CD4-positive, alpha-beta T cell treated with Interleukin-10 for 1 hour (primary cell): ENCODE measurements at regions not wholly inside any gene's neighbourhood (a gene's known extent, or its start where the extent isn't known, plus 50 kb on each side); places are given as distances from the start of the nearest gene placed in this dataset.

Source experiments
- DNase-seq: peaks from one replicate; pipeline ENCODE4 v3.0.0-alpha.2; 2020

DNA sequence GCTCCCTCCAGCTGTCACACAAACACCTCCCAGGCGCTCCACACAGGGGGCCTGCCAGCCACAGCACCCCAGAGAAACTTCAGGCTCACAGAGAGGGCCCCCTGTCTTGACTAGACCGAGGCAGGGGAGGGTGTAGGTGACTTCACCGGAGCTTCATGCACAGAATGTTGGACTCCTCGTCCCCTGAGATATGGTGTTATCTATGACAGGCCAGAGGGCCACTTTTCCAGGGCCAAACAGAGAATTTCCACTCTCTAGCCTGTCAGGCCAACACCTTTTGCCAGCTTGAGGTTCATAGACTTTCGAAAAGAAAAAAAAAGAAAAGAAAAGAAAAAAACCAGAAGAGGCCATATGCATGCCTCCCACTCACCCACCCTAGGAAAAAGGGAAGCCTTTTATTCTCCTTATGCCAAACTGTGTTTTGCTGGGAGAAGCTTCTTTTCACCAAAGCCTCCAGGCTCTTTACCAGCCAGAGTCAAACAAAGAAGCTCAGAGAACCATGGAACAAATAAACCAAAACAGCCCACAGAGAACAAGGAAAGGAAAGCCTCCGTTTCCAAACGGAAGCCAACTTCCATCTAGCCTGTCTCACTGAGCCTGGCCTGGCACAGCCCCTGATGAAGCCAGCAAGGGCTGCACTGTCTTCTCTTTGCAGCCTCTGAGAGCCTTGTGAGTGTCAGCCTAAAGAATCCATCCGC is 313.2 kb upstream of the JARID2 start:
- no peak for DNase-seq

DNA sequence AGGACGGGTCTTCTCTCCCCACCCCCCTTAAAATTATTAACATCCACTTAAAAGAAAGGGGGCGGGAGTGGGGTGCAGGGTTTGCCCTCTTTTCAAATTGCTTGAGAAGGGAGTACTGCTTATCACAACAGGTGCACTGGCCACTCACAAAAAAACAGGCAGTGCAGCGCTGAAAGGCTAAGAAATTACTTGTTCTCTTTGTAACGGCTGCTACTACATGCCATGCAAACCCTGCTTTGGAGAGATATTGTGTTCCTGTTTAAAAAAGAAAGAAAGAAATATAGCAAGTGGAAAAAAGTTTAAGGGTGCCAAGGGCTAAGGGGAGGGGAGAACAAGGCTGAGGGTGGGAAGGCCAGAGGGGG is 312.7 kb upstream of the JARID2 start:
- no peak for DNase-seq

- DNase-seq, result no peak
Measured at GRCh38 chr6:14934013-14934412, 311.9 kb upstream of the JARID2 start.

GRCh38 chr6:14934844-14935243 is 311.0 kb upstream of the JARID2 start:
- DNase-seq, result no peak

- DNase-seq, result no peak
Measured at GRCh38 chr6:14936861-14937260, 309.0 kb upstream of the JARID2 start.

DNA sequence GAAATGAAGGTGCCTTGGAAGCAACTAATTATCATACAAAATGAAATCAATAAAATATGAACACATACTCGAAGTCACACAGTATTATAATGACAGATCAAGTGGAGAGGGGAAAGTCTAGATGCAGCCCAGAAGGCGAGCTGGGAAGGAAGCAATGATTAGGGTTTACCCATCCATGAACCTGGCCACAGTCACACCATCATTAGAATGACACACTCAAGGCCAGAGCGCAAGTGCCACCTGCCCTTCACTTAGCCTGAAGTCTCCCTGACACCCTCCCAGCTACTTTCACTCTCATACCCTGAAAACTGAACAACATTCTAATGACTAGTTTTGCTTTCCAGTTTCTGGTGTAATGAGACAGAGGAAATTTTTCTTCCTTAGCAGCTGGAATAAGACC is 302.8 kb upstream of the JARID2 start:
- DNase-seq, result no peak

DNA sequence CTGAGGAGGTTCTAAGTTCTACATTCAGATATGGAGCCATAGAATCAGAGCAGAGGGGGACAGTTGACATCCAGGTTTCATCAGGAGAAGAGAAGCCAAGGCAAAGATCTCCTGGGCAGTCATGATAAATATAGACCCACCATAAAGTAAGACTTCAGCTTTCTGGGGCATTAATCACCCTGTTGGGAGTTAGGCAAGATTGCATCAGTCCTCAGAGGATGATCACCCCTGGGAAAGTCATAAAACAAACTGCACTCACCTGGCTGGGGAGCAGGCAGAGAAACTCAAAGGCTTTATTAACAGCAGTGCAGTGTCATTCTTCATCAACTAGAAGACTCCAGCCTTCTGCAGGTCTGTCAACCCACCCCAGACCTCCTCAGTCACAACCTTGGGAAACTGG is 301.3 kb upstream of the JARID2 start:
- no peak for DNase-seq

DNA sequence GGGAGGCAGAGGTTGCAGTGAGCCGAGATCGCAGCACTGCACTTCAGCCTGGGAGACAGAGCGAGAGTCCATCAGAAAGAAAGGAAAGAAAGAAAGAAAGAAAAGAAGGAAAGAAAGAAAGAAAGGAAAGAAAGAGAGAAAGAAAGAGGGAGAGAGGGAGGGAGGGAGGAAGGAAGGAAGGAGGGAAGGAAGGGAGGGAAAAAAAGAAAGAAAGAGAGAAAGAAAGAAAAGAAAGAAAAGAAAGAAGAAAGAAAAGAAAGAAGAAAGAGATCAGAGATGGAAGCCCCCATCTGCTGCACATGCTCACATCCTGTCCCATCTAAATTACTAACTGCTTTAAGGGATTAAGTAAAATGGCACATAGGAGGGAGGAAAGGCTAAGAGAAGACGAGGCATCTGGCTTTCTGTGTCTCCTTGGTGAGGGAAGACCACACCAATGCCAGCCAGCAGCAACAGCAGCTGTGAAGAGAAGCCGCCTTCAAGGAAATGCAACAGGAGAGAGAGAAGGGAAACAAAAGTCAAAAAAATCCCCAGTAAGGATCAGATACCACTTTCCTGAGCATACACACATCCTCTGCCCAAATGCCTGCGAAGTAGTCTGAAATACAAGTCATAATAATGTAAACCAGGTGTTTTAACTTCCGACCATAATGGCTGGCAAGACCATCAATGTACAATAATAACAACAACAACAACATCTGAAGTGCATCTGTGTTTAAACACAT is 300.2 kb upstream of the JARID2 start:
- no peak for DNase-seq

DNA sequence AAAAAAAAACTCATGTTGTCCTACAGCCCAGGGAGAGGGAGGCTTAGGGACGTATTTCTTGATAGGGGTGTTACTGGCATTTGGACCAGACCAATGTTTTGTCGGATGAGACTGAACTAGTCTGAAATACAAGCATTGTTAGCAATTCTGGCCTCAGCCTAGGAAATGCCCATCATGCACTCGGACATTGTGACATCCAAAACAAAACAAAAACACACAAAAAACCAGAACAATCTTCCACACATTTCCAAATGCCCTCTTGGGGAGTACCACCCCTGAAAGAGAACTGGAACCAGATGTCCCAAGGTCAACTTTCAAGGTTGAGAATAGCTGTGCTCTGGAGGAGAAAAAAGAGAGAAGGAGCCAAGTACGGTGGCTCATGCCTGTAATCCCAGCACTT is 299.1 kb upstream of the JARID2 start:
- no peak for DNase-seq

- DNase-seq, result no peak
Measured at GRCh38 chr6:14948586-14949245, 297.2 kb upstream of the JARID2 start.

GRCh38 chr6:14950103-14950969 is 295.5 kb upstream of the JARID2 start:
- no peak for DNase-seq

GRCh38 chr6:14950970-14951276 is 294.9 kb upstream of the JARID2 start:
- DNase-seq, result no peak

GRCh38 chr6:14951704-14952103 is 294.2 kb upstream of the JARID2 start:
- no peak for DNase-seq

- DNase-seq, result no peak
Measured at GRCh38 chr6:14953836-14954235, 292.0 kb upstream of the JARID2 start.

DNA sequence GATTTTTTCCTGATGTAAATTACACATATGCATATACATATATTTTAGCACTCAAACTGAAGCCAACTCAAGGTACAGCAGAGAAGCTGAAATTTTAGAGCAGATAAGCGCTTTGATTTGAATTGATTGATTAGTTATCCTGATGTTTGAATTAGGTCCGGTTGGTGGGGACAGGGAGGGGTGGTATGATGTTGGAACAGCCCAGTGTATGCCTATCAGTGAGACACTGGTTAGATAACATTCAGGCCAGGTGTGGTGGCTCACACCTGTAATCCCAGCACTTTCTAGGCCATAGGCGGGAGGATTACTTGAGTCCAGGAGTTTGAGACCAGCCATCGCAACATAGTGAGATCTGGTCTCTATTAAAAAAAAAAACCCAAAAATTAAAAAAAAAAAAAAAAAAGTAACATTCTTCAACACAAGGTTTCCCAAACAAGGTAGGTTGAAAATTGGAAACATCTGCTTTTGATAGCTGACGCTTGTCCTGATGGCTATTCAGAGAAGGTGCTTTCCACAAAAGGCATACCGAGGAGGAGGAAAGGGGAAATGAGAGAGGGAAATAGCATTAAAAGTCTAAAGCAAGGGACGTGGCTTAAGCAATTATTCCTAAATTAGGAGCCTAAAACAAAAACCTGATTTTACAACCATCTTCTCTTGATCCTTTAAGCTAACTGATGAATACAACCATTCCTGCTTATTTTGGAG is 288.4 kb upstream of the JARID2 start:
- peak; percentile 13 for DNase-seq

DNA sequence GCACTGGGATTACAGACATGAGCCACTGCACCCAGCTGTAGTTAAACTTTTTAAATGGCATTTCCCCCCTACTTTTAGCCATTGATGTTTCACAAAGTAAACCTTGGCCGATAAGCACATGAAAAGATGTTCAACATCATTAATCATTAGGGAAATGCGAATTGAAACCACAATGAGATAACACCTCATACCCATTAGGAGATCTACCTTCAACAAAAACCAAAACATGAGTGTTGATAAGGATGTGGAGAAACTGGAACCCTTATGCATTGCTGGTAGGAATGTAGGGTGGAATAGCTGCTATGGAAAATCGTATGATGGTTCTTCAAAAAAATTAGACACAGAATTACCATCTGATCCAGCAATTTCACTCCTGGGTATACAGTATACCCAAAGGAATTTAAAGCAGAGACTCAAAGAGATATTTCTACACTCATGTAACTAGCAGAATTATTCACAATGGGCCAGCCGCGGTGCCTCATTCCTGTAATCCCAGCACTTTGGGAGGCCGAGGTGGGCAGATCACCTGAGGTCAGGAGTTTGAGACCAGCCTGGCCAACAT is 286.5 kb upstream of the JARID2 start:
- DNase-seq, result no peak

DNA sequence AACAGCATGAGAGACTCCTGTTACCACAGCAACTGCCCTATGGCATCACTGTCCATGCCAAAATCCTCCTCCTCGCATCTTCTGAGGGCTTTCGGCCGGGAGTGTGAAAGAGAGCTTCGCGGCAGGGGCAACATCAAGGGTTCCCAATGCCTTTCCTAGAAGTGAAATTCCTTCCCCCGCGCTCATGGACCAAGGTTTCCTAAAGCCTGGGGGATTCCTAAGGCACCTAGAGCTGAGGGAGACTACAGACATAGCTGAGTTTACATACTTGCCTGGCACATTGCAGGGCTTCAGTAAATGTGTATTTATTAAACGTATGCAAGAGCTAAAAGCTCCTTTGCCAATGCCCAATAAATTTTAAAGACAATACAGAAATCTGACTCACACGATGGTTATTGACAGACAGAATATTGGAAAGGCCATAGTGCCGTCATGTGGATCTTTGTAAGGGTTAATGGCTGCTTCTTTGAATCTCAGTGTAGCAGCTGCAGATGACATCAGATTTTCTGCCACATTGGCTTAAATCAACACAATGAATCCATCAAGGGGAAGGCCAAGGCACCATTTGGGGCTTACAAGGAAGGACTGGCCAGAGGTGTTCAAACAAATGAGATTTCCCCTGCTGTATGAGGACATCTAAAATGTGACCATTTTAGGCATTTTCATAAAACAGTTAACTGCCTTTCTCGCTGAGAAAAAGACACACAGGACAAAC is 281.2 kb upstream of the JARID2 start:
- DNase-seq, result no peak

DNA sequence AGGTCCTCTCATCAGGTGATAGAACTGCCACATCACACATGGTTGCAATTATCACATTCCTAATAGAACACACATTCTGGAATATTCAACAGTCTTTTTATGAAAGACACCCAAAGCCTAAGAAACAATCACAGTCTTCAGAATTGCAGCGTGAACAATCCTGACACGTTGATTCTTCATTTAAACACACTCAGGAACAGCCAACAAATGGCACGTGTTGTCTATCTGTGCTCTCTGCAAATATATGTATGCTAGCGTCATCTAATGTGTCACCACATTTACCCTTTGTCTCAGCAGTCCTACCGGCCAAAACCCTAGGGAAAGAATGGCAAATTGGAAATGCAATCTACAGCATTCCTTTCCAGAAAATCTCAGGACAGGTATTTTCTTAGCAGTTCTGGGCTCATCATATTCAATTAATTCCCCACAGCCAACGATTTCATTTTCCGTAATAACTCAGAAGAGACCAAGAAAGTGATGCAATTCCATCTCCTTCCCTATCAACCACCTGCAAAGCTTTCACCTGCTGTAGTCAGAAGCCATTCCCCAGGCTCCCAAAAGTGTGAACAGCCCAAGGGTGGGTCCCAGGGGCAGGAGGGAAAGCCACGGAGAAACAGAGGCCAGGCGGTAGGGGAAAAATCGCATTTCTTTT is 280.3 kb upstream of the JARID2 start:
- no peak for DNase-seq

GRCh38 chr6:14966096-14966905 is 279.6 kb upstream of the JARID2 start:
- no peak for DNase-seq
